HG02938 (cell line): ENCODE measurements at regions not wholly inside any gene's neighbourhood (a gene's known extent, or its start where the extent isn't known, plus 50 kb on each side); places are given as distances from the start of the nearest gene placed in this dataset.

Experiments used
- ATAC-seq: cut with Tn5 transposase; IDR thresholded peaks from one replicate; pipeline ENCODE4 v1.9.1; 2021; ENCODE audit warnings: mild to moderate bottlenecking, moderate library complexity; ENCODE audit not compliant: unreplicated experiment

GRCh38 chr9:82149501-82149946 is 161.0 kb downstream of the SPATA31D1 start:
- ATAC-seq: no peak

- ATAC-seq: no peak
Measured at GRCh38 chr9:82152181-82152580, 163.6 kb downstream of the SPATA31D1 start.

GRCh38 chr9:82153032-82153431 is 164.5 kb downstream of the SPATA31D1 start:
- peak; percentile 76 for ATAC-seq

- ATAC-seq: no peak
Measured at GRCh38 chr9:82154573-82154972, 166.0 kb downstream of the SPATA31D1 start.

- no peak for ATAC-seq
Measured at GRCh38 chr9:82161876-82162275, 173.3 kb downstream of the SPATA31D1 start.

- no peak for ATAC-seq
Measured at GRCh38 chr9:82164159-82164558, 175.6 kb downstream of the SPATA31D1 start.

GRCh38 chr9:82167296-82167695 is 178.7 kb downstream of the SPATA31D1 start:
- ATAC-seq: no peak

GRCh38 chr9:82168585-82168984 is 180.0 kb downstream of the SPATA31D1 start:
- ATAC-seq: no peak

GRCh38 chr9:82170866-82171265 is 182.3 kb downstream of the SPATA31D1 start:
- ATAC-seq: no peak

GRCh38 chr9:82171271-82171670 is 182.7 kb downstream of the SPATA31D1 start:
- ATAC-seq: no peak

- ATAC-seq: no peak
Measured at GRCh38 chr9:82180711-82181110, 192.1 kb downstream of the SPATA31D1 start.

GRCh38 chr9:82183181-82183860 is 194.7 kb downstream of the SPATA31D1 start:
- no peak for ATAC-seq

GRCh38 chr9:82184524-82184923 is 196.0 kb downstream of the SPATA31D1 start:
- ATAC-seq: no peak

- ATAC-seq: no peak
Measured at GRCh38 chr9:82188817-82189216, 200.2 kb downstream of the SPATA31D1 start.

- no peak for ATAC-seq
Measured at GRCh38 chr9:82191082-82191770, 202.7 kb downstream of the SPATA31D1 start.

- no peak for ATAC-seq
Measured at GRCh38 chr9:82192211-82192610, 203.6 kb downstream of the SPATA31D1 start.

- no peak for ATAC-seq
Measured at GRCh38 chr9:82196622-82197441, 208.3 kb downstream of the SPATA31D1 start.

- no peak for ATAC-seq
Measured at GRCh38 chr9:82201196-82201595, 212.6 kb downstream of the SPATA31D1 start.

- no peak for ATAC-seq
Measured at GRCh38 chr9:82202808-82203207, 214.2 kb downstream of the SPATA31D1 start.

- no peak for ATAC-seq
Measured at GRCh38 chr9:82206490-82206889, 217.9 kb downstream of the SPATA31D1 start.

GRCh38 chr9:82206946-82207345 is 218.4 kb downstream of the SPATA31D1 start:
- ATAC-seq: no peak
